ENCODE measurements at regions not wholly inside any gene's neighbourhood (a gene's known extent, or its start where the extent isn't known, plus 50 kb on each side); places are given as distances from the start of the nearest gene placed in this dataset.

- Histone ChIP-seq H3F3A (ENCODE audit: insufficient read depth, low read length) (no peaks in the 10 kb centered on the region), H3K27me3 (replicated peaks; ENCODE audit: insufficient read depth, low read length) (no peaks in the 10 kb centered on the region), H3K27ac (ENCODE audit: low read length) (no peak overlapping the region), H3K9me3 (replicated peaks; ENCODE audit: insufficient read depth, low read length) (no peaks in the 10 kb centered on the region), H3K36me3 (replicated peaks; ENCODE audit: insufficient read depth, low read length) (no peaks in the 10 kb centered on the region), H3K9ac (ENCODE audit: low read length) (no peak overlapping the region), H4K20me1 (ENCODE audit: insufficient read depth, low read length) (no peaks in the 10 kb centered on the region), H3K9me2 (replicated peaks; ENCODE audit: insufficient read depth, low read length) (no peaks in the 10 kb centered on the region), H3K4me3 (ENCODE audit: low read length) (no peak overlapping the region), H3K79me2 (ENCODE audit: low read length) (no peaks in the 10 kb centered on the region), H3K4me2 (ENCODE audit: low read depth, low read length) (no peak overlapping the region), H3K4me1 (ENCODE audit: low read length) (no peaks in the 10 kb centered on the region), H2AFZ (ENCODE audit: low read length) (no peak overlapping the region)
- TF ChIP-seq EZH2phosphoT487 (IDR thresholded peaks at IDR 0.05; ENCODE audit: low read length) = no peak
- no peak for TF ChIP-seq EZH2 (optimal IDR thresholded peaks at IDR 0.05; ENCODE audit: low read depth, low read length)
- TF ChIP-seq CTCF (IDR thresholded peaks at IDR 0.05; ENCODE audit: low read length) = no peak
- DNase-seq = no peak
Observed at GRCh38 chr21:19171585-19171984, 768.0 kb upstream of the TMPRSS15 start.

- Histone ChIP-seq H3K4me2 (ENCODE audit: low read depth, low read length) (no peak overlapping the region), H3K27ac (ENCODE audit: low read length) (no peak overlapping the region), H3K4me3 (ENCODE audit: low read length) (no peak overlapping the region), H3K4me1 (ENCODE audit: low read length) (no peaks in the 10 kb centered on the region), H3K9me2 (replicated peaks; ENCODE audit: insufficient read depth, low read length) (no peaks in the 10 kb centered on the region), H3K9ac (ENCODE audit: low read length) (no peak overlapping the region), H4K20me1 (ENCODE audit: insufficient read depth, low read length) (no peaks in the 10 kb centered on the region), H3F3A (ENCODE audit: insufficient read depth, low read length) (no peaks in the 10 kb centered on the region), H3K27me3 (replicated peaks; ENCODE audit: insufficient read depth, low read length) (no peaks in the 10 kb centered on the region), H3K36me3 (replicated peaks; ENCODE audit: insufficient read depth, low read length) (no peaks in the 10 kb centered on the region), H3K9me3 (replicated peaks; ENCODE audit: insufficient read depth, low read length) (no peaks in the 10 kb centered on the region), H2AFZ (ENCODE audit: low read length) (no peak overlapping the region), H3K79me2 (ENCODE audit: low read length) (no peaks in the 10 kb centered on the region)
- TF ChIP-seq CTCF (IDR thresholded peaks at IDR 0.05; ENCODE audit: low read length) = no peak
- TF ChIP-seq EZH2 (optimal IDR thresholded peaks at IDR 0.05; ENCODE audit: low read depth, low read length) = no peak
- no peak for DNase-seq
Observed at GRCh38 chr21:19181604-19182140, 778.1 kb upstream of the TMPRSS15 start.

- TF ChIP-seq EZH2 (optimal IDR thresholded peaks at IDR 0.05; ENCODE audit: low read depth, low read length) (no peak), EZH2phosphoT487 (IDR thresholded peaks at IDR 0.05; ENCODE audit: low read length) (no peak)
- no peaks in the 10 kb centered on the region for H3K4me1 ChIP-seq (ENCODE audit: low read length)
- no peaks in the 10 kb centered on the region for H3F3A ChIP-seq (ENCODE audit: insufficient read depth, low read length)
- H3K79me2 ChIP-seq (ENCODE audit: low read length) = no peaks in the 10 kb centered on the region
- no peak overlapping the region for H3K9ac ChIP-seq (ENCODE audit: low read length)
- H3K4me2 ChIP-seq (ENCODE audit: low read depth, low read length) = no peak overlapping the region
- no peaks in the 10 kb centered on the region for H3K36me3 ChIP-seq (replicated peaks; ENCODE audit: insufficient read depth, low read length)
- H3K9me3 ChIP-seq (replicated peaks; ENCODE audit: insufficient read depth, low read length) = no peaks in the 10 kb centered on the region
- no peak overlapping the region for H3K4me3 ChIP-seq (ENCODE audit: low read length)
- H2AFZ ChIP-seq (ENCODE audit: low read length) = no peak overlapping the region
- no peaks in the 10 kb centered on the region for H3K9me2 ChIP-seq (replicated peaks; ENCODE audit: insufficient read depth, low read length)
- H3K27me3 ChIP-seq (replicated peaks; ENCODE audit: insufficient read depth, low read length) = no peaks in the 10 kb centered on the region
- H4K20me1 ChIP-seq (ENCODE audit: insufficient read depth, low read length) = no peaks in the 10 kb centered on the region
- DNase-seq = no peak
- no peak overlapping the region for H3K27ac ChIP-seq (ENCODE audit: low read length)
Observed at GRCh38 chr21:19197950-19198349, 794.4 kb upstream of the TMPRSS15 start.

GRCh38 chr21:19198801-19199200, 795.2 kb upstream of the TMPRSS15 start:
- H3K27me3 ChIP-seq (replicated peaks; ENCODE audit: insufficient read depth, low read length) = no peaks in the 10 kb centered on the region
- H3K27ac ChIP-seq (ENCODE audit: low read length) = no peak overlapping the region
- H3K9me2 ChIP-seq (replicated peaks; ENCODE audit: insufficient read depth, low read length) = no peaks in the 10 kb centered on the region
- H3K4me1 ChIP-seq (ENCODE audit: low read length) = no peaks in the 10 kb centered on the region
- no peaks in the 10 kb centered on the region for H3K79me2 ChIP-seq (ENCODE audit: low read length)
- no peaks in the 10 kb centered on the region for H3K9me3 ChIP-seq (replicated peaks; ENCODE audit: insufficient read depth, low read length)
- no peaks in the 10 kb centered on the region for H4K20me1 ChIP-seq (ENCODE audit: insufficient read depth, low read length)
- no peak overlapping the region for H2AFZ ChIP-seq (ENCODE audit: low read length)
- DNase-seq = no peak
- TF ChIP-seq CTCF (IDR thresholded peaks at IDR 0.05; ENCODE audit: low read length) = no peak
- TF ChIP-seq EZH2 (optimal IDR thresholded peaks at IDR 0.05; ENCODE audit: low read depth, low read length) = no peak
- no peak for TF ChIP-seq EZH2phosphoT487 (IDR thresholded peaks at IDR 0.05; ENCODE audit: low read length)
- no peak overlapping the region for H3K4me3 ChIP-seq (ENCODE audit: low read length)
- no peaks in the 10 kb centered on the region for H3F3A ChIP-seq (ENCODE audit: insufficient read depth, low read length)
- H3K9ac ChIP-seq (ENCODE audit: low read length) = no peak overlapping the region
- H3K36me3 ChIP-seq (replicated peaks; ENCODE audit: insufficient read depth, low read length) = no peaks in the 10 kb centered on the region
- no peak overlapping the region for H3K4me2 ChIP-seq (ENCODE audit: low read depth, low read length)

All from MM.1S (cell line).